ENCODE measurements at regions not wholly inside any gene's neighbourhood (a gene's known extent, or its start where the extent isn't known, plus 50 kb on each side); places are given as distances from the start of the nearest gene placed in this dataset.

- TF ChIP-seq CTCF (IDR thresholded peaks at IDR 0.05) (no peak), POLR2A (IDR thresholded peaks at IDR 0.05) (no peak)
Measured at GRCh38 chr7:106420210-106420609, 135.4 kb upstream of the NAMPT start.
